ENCODE measurements at regions not wholly inside any gene's neighbourhood (a gene's known extent, or its start where the extent isn't known, plus 50 kb on each side); places are given as distances from the start of the nearest gene placed in this dataset.
"Not testable (repeated sequence)": the region's sequence is repeated elsewhere in the genome, so short reads cannot be mapped to it uniquely, and the experiment has no call there.

GRCh38 chr4:95779447-95779846 is 60.4 kb upstream of the PDHA2 start:
- Histone ChIP-seq H3K27me3 (ENCODE audit: insufficient read depth, low read length) (no peaks in the 10 kb centered on the region), H3K9ac (ENCODE audit: low read depth, low read length) (no peak overlapping the region), H3K27ac (ENCODE audit: low read depth, low read length) (no peak overlapping the region), H3K4me3 (ENCODE audit: low read length) (no peak overlapping the region), H3K9me3 (ENCODE audit: insufficient read depth, low read depth, low read length) (no peaks in the 10 kb centered on the region), H3K4me1 (ENCODE audit: insufficient read depth, low read length) (no peaks in the 10 kb centered on the region), H3K36me3 (ENCODE audit: insufficient read depth, low read length) (no peaks in the 10 kb centered on the region)
- no CpG with 5 or more reads among the region's 1 CpG for WGBS

- H3K9me3 ChIP-seq (ENCODE audit: insufficient read depth, low read depth, low read length) = no peaks in the 10 kb centered on the region
- H3K36me3 ChIP-seq (ENCODE audit: insufficient read depth, low read length) = no peaks in the 10 kb centered on the region
- no peaks in the 10 kb centered on the region for H3K4me1 ChIP-seq (ENCODE audit: insufficient read depth, low read length)
- H3K27ac ChIP-seq (ENCODE audit: low read depth, low read length) = no peak overlapping the region
- H3K4me3 ChIP-seq (ENCODE audit: low read length) = no peak overlapping the region
- no peak overlapping the region for H3K9ac ChIP-seq (ENCODE audit: low read depth, low read length)
- H3K27me3 ChIP-seq (ENCODE audit: insufficient read depth, low read length) = no peaks in the 10 kb centered on the region
Observed at GRCh38 chr4:95778666-95779065, 61.2 kb upstream of the PDHA2 start.

GRCh38 chr4:95770605-95771004 is 69.3 kb upstream of the PDHA2 start:
- H3K27me3 ChIP-seq (ENCODE audit: insufficient read depth, low read length); H3K9me3 ChIP-seq (ENCODE audit: insufficient read depth, low read depth, low read length); H3K9ac ChIP-seq (ENCODE audit: low read depth, low read length); H3K4me1 ChIP-seq (ENCODE audit: insufficient read depth, low read length); H3K36me3 ChIP-seq (ENCODE audit: insufficient read depth, low read length); H3K27ac ChIP-seq (ENCODE audit: low read depth, low read length); H3K4me3 ChIP-seq (ENCODE audit: low read length): not testable (repeated sequence)
- WGBS = 100% methylated on average over 1 of the region's 3 CpGs

- WGBS = 92% methylated on average over 3 of the region's 3 CpGs
Observed at GRCh38 chr4:95764961-95765360, 74.9 kb upstream of the PDHA2 start.

GRCh38 chr4:95761871-95762270 is 78.0 kb upstream of the PDHA2 start:
- Histone ChIP-seq H3K4me1 (ENCODE audit: insufficient read depth, low read length) (peaks cover 18% of the 10 kb centered on the region), H3K9ac (ENCODE audit: low read depth, low read length) (no peak overlapping the region), H3K9me3 (ENCODE audit: insufficient read depth, low read depth, low read length) (no peaks in the 10 kb centered on the region), H3K36me3 (ENCODE audit: insufficient read depth, low read length) (no peaks in the 10 kb centered on the region), H3K27ac (ENCODE audit: low read depth, low read length) (no peak overlapping the region), H3K27me3 (ENCODE audit: insufficient read depth, low read length) (no peaks in the 10 kb centered on the region), H3K4me3 (ENCODE audit: low read length) (no peak overlapping the region)
- WGBS = 94% methylated on average over 3 of the region's 3 CpGs

More at GRCh38 chr4:95764961-95765360, 74.9 kb upstream of the PDHA2 start:
- Histone ChIP-seq H3K27ac (ENCODE audit: low read depth, low read length) (no peak overlapping the region), H3K4me3 (ENCODE audit: low read length) (no peak overlapping the region), H3K4me1 (ENCODE audit: insufficient read depth, low read length) (peaks cover 10% of the 10 kb centered on the region), H3K9ac (ENCODE audit: low read depth, low read length) (no peak overlapping the region), H3K9me3 (ENCODE audit: insufficient read depth, low read depth, low read length) (no peaks in the 10 kb centered on the region), H3K27me3 (ENCODE audit: insufficient read depth, low read length) (no peaks in the 10 kb centered on the region), H3K36me3 (ENCODE audit: insufficient read depth, low read length) (no peaks in the 10 kb centered on the region)

- H3K9ac ChIP-seq (ENCODE audit: low read depth, low read length) = no peak overlapping the region
- no peaks in the 10 kb centered on the region for H3K27me3 ChIP-seq (ENCODE audit: insufficient read depth, low read length)
- H3K4me3 ChIP-seq (ENCODE audit: low read length) = no peak overlapping the region
- WGBS = 97% methylated on average over 1 of the region's 1 CpG
- H3K4me1 ChIP-seq (ENCODE audit: insufficient read depth, low read length) = peaks cover 20% of the 10 kb centered on the region
- no peak overlapping the region for H3K27ac ChIP-seq (ENCODE audit: low read depth, low read length)
- H3K9me3 ChIP-seq (ENCODE audit: insufficient read depth, low read depth, low read length) = no peaks in the 10 kb centered on the region
- no peaks in the 10 kb centered on the region for H3K36me3 ChIP-seq (ENCODE audit: insufficient read depth, low read length)
Observed at GRCh38 chr4:95761426-95761825, 78.5 kb upstream of the PDHA2 start.

- peaks cover 20% of the 10 kb centered on the region for H3K4me1 ChIP-seq (ENCODE audit: insufficient read depth, low read length)
- not testable (repeated sequence) for H3K9ac ChIP-seq (ENCODE audit: low read depth, low read length); H3K4me3 ChIP-seq (ENCODE audit: low read length); H3K27ac ChIP-seq (ENCODE audit: low read depth, low read length); H3K27me3 ChIP-seq (ENCODE audit: insufficient read depth, low read length); H3K9me3 ChIP-seq (ENCODE audit: insufficient read depth, low read depth, low read length); H3K36me3 ChIP-seq (ENCODE audit: insufficient read depth, low read length)
- 25% methylated on average over 1 of the region's 1 CpG for WGBS
Observed at GRCh38 chr4:95760646-95761045, 79.2 kb upstream of the PDHA2 start.

- no peaks in the 10 kb centered on the region for H3K36me3 ChIP-seq (ENCODE audit: insufficient read depth, low read length)
- no peaks in the 10 kb centered on the region for H3K9me3 ChIP-seq (ENCODE audit: insufficient read depth, low read depth, low read length)
- no peak overlapping the region for H3K4me3 ChIP-seq (ENCODE audit: low read length)
- H3K9ac ChIP-seq (ENCODE audit: low read depth, low read length) = no peak overlapping the region
- H3K27me3 ChIP-seq (ENCODE audit: insufficient read depth, low read length) = no peaks in the 10 kb centered on the region
- peaks cover 20% of the 10 kb centered on the region for H3K4me1 ChIP-seq (ENCODE audit: insufficient read depth, low read length)
- no peak overlapping the region for H3K27ac ChIP-seq (ENCODE audit: low read depth, low read length)
Observed at GRCh38 chr4:95758001-95758400, 81.9 kb upstream of the PDHA2 start.

GRCh38 chr4:95754667-95755066 is 85.2 kb upstream of the PDHA2 start:
- Histone ChIP-seq H3K36me3 (ENCODE audit: insufficient read depth, low read length) (no peaks in the 10 kb centered on the region), H3K4me1 (ENCODE audit: insufficient read depth, low read length) (peaks cover 10% of the 10 kb centered on the region), H3K27me3 (ENCODE audit: insufficient read depth, low read length) (no peaks in the 10 kb centered on the region), H3K9me3 (ENCODE audit: insufficient read depth, low read depth, low read length) (no peaks in the 10 kb centered on the region), H3K27ac (ENCODE audit: low read depth, low read length) (no peak overlapping the region), H3K4me3 (ENCODE audit: low read length) (no peak overlapping the region), H3K9ac (ENCODE audit: low read depth, low read length) (no peak overlapping the region)
- 92% methylated on average over 2 of the region's 2 CpGs for WGBS

GRCh38 chr4:95749204-95749603 is 90.7 kb upstream of the PDHA2 start:
- 0 out of 2 replicates have a peak, but pooled peaks cover 4% of the 10 kb centered on the region for H3K9me3 ChIP-seq (ENCODE audit: insufficient read depth, low read depth, low read length)
- H3K27me3 ChIP-seq (ENCODE audit: insufficient read depth, low read length) = no peaks in the 10 kb centered on the region
- no peaks in the 10 kb centered on the region for H3K4me1 ChIP-seq (ENCODE audit: insufficient read depth, low read length)
- no peaks in the 10 kb centered on the region for H3K36me3 ChIP-seq (ENCODE audit: insufficient read depth, low read length)
- H3K4me3 ChIP-seq (ENCODE audit: low read length) = no peak overlapping the region
- 92% methylated on average over 2 of the region's 3 CpGs for WGBS
- H3K27ac ChIP-seq (ENCODE audit: low read depth, low read length) = no peak overlapping the region
- H3K9ac ChIP-seq (ENCODE audit: low read depth, low read length) = no peak overlapping the region

- Histone ChIP-seq H3K4me3 (ENCODE audit: low read length) (no peak overlapping the region), H3K36me3 (ENCODE audit: insufficient read depth, low read length) (no peaks in the 10 kb centered on the region), H3K9ac (ENCODE audit: low read depth, low read length) (no peak overlapping the region), H3K4me1 (ENCODE audit: insufficient read depth, low read length) (peaks cover 20% of the 10 kb centered on the region), H3K27me3 (ENCODE audit: insufficient read depth, low read length) (no peaks in the 10 kb centered on the region), H3K27ac (ENCODE audit: low read depth, low read length) (no peak overlapping the region), H3K9me3 (ENCODE audit: insufficient read depth, low read depth, low read length) (peaks cover 15% of the 10 kb centered on the region)
Observed at GRCh38 chr4:95742872-95743271, 97.0 kb upstream of the PDHA2 start.

- no CpG with 5 or more reads among the region's 1 CpG for WGBS
- H3K9ac ChIP-seq (ENCODE audit: low read depth, low read length) = no peak overlapping the region
Observed at GRCh38 chr4:95742179-95742578, 97.7 kb upstream of the PDHA2 start.

More at GRCh38 chr4:95742179-95742578, 97.7 kb upstream of the PDHA2 start:
- Histone ChIP-seq H3K27ac (ENCODE audit: low read depth, low read length) (no peak overlapping the region), H3K9me3 (ENCODE audit: insufficient read depth, low read depth, low read length) (peaks cover 15% of the 10 kb centered on the region), H3K4me3 (ENCODE audit: low read length) (no peak overlapping the region), H3K4me1 (ENCODE audit: insufficient read depth, low read length) (peaks cover 20% of the 10 kb centered on the region), H3K36me3 (ENCODE audit: insufficient read depth, low read length) (no peaks in the 10 kb centered on the region), H3K27me3 (ENCODE audit: insufficient read depth, low read length) (no peaks in the 10 kb centered on the region)

All from HUES64 (cell line).